GM23338 (cell line): ENCODE measurements at regions not wholly inside any gene's neighbourhood (a gene's known extent, or its start where the extent isn't known, plus 50 kb on each side); places are given as distances from the start of the nearest gene placed in this dataset.

Source experiments
- ATAC-seq: fragments of 200-7000 bp; cut with Tn5 transposase; 3 replicates; pipeline ENCODE4 v1.9.1; 2020
- DNase-seq: peaks from one replicate; pipeline ENCODE4 v3.0.0-alpha.2; 2015; ENCODE audit warnings: low spot score
- H2AFZ ChIP-seq: fragments of 200-600 bp; sonication (generic); 2 replicates; pipeline ENCODE4 v1.8.0; 2016; ENCODE audit warnings: antibody characterized with exemption, mild to moderate bottlenecking, moderate library complexity
- H3F3A ChIP-seq: fragments of 200-600 bp; sonication (generic); replicated peaks from 2 replicates; pipeline ENCODE4 v1.8.0; 2017; ENCODE audit warnings: antibody characterized with exemption, mixed run types, low read depth
- H3K27ac ChIP-seq: fragments of 200-600 bp; sonication (generic); 2 replicates; pipeline ENCODE4 v1.6.1; 2016; ENCODE audit warnings: low read depth
- H3K27me3 ChIP-seq: fragments of 200-600 bp; sonication (generic); 2 replicates; pipeline ENCODE4 v1.8.0; 2016; ENCODE audit warnings: mild to moderate bottlenecking, mixed run types, moderate library complexity; ENCODE audit not compliant: insufficient read depth
- H3K36me3 ChIP-seq: fragments of 200-600 bp; sonication (generic); 2 replicates; pipeline ENCODE4 v1.8.0; 2016; ENCODE audit warnings: mild to moderate bottlenecking; ENCODE audit not compliant: insufficient read depth
- H3K4me1 ChIP-seq: fragments of 200-600 bp; sonication (generic); 2 replicates; pipeline ENCODE4 v1.8.0; 2016; ENCODE audit warnings: mild to moderate bottlenecking, moderate library complexity; ENCODE audit not compliant: insufficient read depth
- H3K4me2 ChIP-seq: fragments of 200-600 bp; sonication (generic); 2 replicates; pipeline ENCODE4 v1.7.1; 2017; ENCODE audit warnings: mixed run types
- H3K4me3 ChIP-seq: fragments of 200-600 bp; sonication (generic); 2 replicates; pipeline ENCODE4 v1.6.1; 2016; ENCODE audit warnings: mixed run types
- H3K79me2 ChIP-seq: fragments of 200-600 bp; sonication (generic); replicated peaks from 2 replicates; pipeline ENCODE4 v1.8.0; 2017; ENCODE audit warnings: mild to moderate bottlenecking; ENCODE audit not compliant: insufficient read depth
- H3K9me2 ChIP-seq: fragments of 200-600 bp; sonication (generic); 2 replicates; pipeline ENCODE4 v1.8.0; 2017; ENCODE audit not compliant: insufficient read depth
- H4K20me1 ChIP-seq: fragments of 200-600 bp; sonication (generic); replicated peaks from 2 replicates; pipeline ENCODE4 v1.8.0; 2017; ENCODE audit warnings: mild to moderate bottlenecking; ENCODE audit not compliant: insufficient read depth
- H3K27ac Mint-ChIP-seq: 2 replicates; pipeline ENCODE4 v1.8.0; 2020; ENCODE audit warnings: inconsistent platforms, mild to moderate bottlenecking, moderate library complexity, mixed read lengths
- H3K27me3 Mint-ChIP-seq: 3 replicates; pipeline ENCODE4 v1.8.0; 2022; ENCODE audit warnings: low read depth, mild to moderate bottlenecking, moderate library complexity, mixed read lengths, inconsistent platforms; ENCODE audit not compliant: insufficient read depth, poor library complexity
- H3K36me3 Mint-ChIP-seq: 3 replicates; pipeline ENCODE4 v1.8.0; 2021; ENCODE audit warnings: low read depth, mild to moderate bottlenecking, inconsistent platforms, moderate library complexity, mixed read lengths
- H3K4me1 Mint-ChIP-seq: 3 replicates; pipeline ENCODE4 v1.8.0; 2020; ENCODE audit warnings: mild to moderate bottlenecking, inconsistent platforms, mixed read lengths
- H3K4me3 Mint-ChIP-seq: 3 replicates; pipeline ENCODE4 v1.8.0; 2021; ENCODE audit warnings: moderate library complexity, mild to moderate bottlenecking, inconsistent platforms, mixed read lengths
- H3K9me3 Mint-ChIP-seq: 3 replicates; pipeline ENCODE4 v1.8.0; 2020; ENCODE audit warnings: moderate library complexity, mild to moderate bottlenecking, inconsistent platforms, mixed read lengths
- CREB1 ChIP-seq: fragments of 250-450 bp; sonication (Bioruptor Pico); IDR thresholded peaks from 2 replicates; pipeline ENCODE4 v1.5.0; 2020; ENCODE audit warnings: low read depth, mild to moderate bottlenecking, moderate library complexity
- CTCF ChIP-seq, 2 experiments: fragments of 200-600 bp in 1 of 2; sonication (generic) in 1 of 2; conservative IDR thresholded peaks; 2 replicates each; pipeline versions ENCODE4 v1.5.1 to v1.6.1; 2016 to 2017; ENCODE audit warnings: antibody characterized with exemption in 2 of 2, low read depth in 2 of 2, mild to moderate bottlenecking in 2 of 2, moderate library complexity in 1 of 2
- EZH2 ChIP-seq: fragments of 200-600 bp; sonication (generic); IDR thresholded peaks from one replicate; pipeline ENCODE4 v1.8.0; 2017; ENCODE audit warnings: antibody characterized with exemption, mild to moderate bottlenecking, low read depth; ENCODE audit not compliant: unreplicated experiment
- EZH2phosphoT487 ChIP-seq: fragments of 200-600 bp; sonication (generic); IDR thresholded peaks from one replicate; pipeline ENCODE4 v1.8.1; 2018; ENCODE audit warnings: antibody characterized with exemption; ENCODE audit not compliant: unreplicated experiment
- NANOG ChIP-seq: IDR thresholded peaks from 2 replicates; pipeline ENCODE4 v1.6.1; 2016; ENCODE audit warnings: antibody characterized with exemption, borderline replicate concordance
- POLR2AphosphoS5 ChIP-seq: IDR thresholded peaks from 2 replicates; pipeline ENCODE4 v1.6.1; 2016; ENCODE audit warnings: antibody characterized with exemption, low read depth
- REST ChIP-seq: IDR thresholded peaks from one replicate; pipeline ENCODE4 v1.6.1; 2018; ENCODE audit warnings: antibody characterized with exemption; ENCODE audit not compliant: unreplicated experiment
- STAT1 ChIP-seq: IDR thresholded peaks from one replicate; pipeline ENCODE4 v1.6.1; 2016; ENCODE audit warnings: antibody characterized with exemption; ENCODE audit not compliant: unreplicated experiment
- ZNF331 ChIP-seq: fragments of 250-450 bp; sonication (Bioruptor Pico); IDR thresholded peaks from 2 replicates; pipeline ENCODE4 v1.5.0; 2020; ENCODE audit warnings: low read depth, mild to moderate bottlenecking, moderate library complexity
- ZNF462 ChIP-seq: fragments of 250-450 bp; sonication (Bioruptor Pico); IDR thresholded peaks from 2 replicates; pipeline ENCODE4 v1.5.0; 2020; ENCODE audit warnings: mild to moderate bottlenecking, moderate library complexity

GRCh38 chr1:4002061-4002521, 102.0 kb upstream of the C1orf174 start:
- Histone ChIP-seq H3K79me2 (no peaks in the 10 kb centered on the region), H3F3A (no peaks in the 10 kb centered on the region), H3K27me3 (no peaks in the 10 kb centered on the region), H3K9me2 (no peaks in the 10 kb centered on the region), H3K4me3 (no peak overlapping the region), H3K36me3 (no peaks in the 10 kb centered on the region), H3K4me1 (no peaks in the 10 kb centered on the region), H3K4me2 (no peak overlapping the region), H2AFZ (no peak overlapping the region), H4K20me1 (no peaks in the 10 kb centered on the region), H3K27ac (no peak overlapping the region)
- no peaks in the 10 kb centered on the region for H3K4me1 Mint-ChIP-seq
- H3K36me3 Mint-ChIP-seq, result peaks cover 14% of the 10 kb centered on the region; the same call in 1 of the 3 replicates
- H3K27ac Mint-ChIP-seq, result no peak overlapping the region
- H3K9me3 Mint-ChIP-seq, result peaks cover 90% of the 10 kb centered on the region
- H3K27me3 Mint-ChIP-seq, result peaks cover 8% of the 10 kb centered on the region
- DNase-seq (no peak), ATAC-seq (no peak)
- no peak overlapping the region for H3K4me3 Mint-ChIP-seq
- TF ChIP-seq EZH2, result no peak
- no peak for TF ChIP-seq NANOG
- no peak for TF ChIP-seq ZNF331 (CRISPR knock-in tag)
- no peak for TF ChIP-seq CREB1
- no peak for TF ChIP-seq ZNF462 (CRISPR knock-in tag)
- no peak for TF ChIP-seq STAT1
- TF ChIP-seq POLR2AphosphoS5, result no peak

- no peak overlapping the region for H3K4me2 ChIP-seq
- no peak overlapping the region for H3K27ac ChIP-seq
- ATAC-seq (no peak), DNase-seq (no peak)
- H4K20me1 ChIP-seq, result no peaks in the 10 kb centered on the region
- Mint-ChIP-seq H3K4me3 (no peak overlapping the region), H3K9me3 (peaks cover 90% of the 10 kb centered on the region), H3K27me3 (peaks cover 10% of the 10 kb centered on the region), H3K27ac (no peak overlapping the region), H3K4me1 (no peaks in the 10 kb centered on the region), H3K36me3 (peaks cover 14% of the 10 kb centered on the region; the same call in 2 of the 3 replicates)
- H3K4me1 ChIP-seq, result no peaks in the 10 kb centered on the region
- no peaks in the 10 kb centered on the region for H3F3A ChIP-seq
- no peaks in the 10 kb centered on the region for H3K79me2 ChIP-seq
- no peaks in the 10 kb centered on the region for H3K36me3 ChIP-seq
- no peak overlapping the region for H2AFZ ChIP-seq
- no peaks in the 10 kb centered on the region for H3K9me2 ChIP-seq
- no peaks in the 10 kb centered on the region for H3K27me3 ChIP-seq
- H3K4me3 ChIP-seq, result no peak overlapping the region
- TF ChIP-seq EZH2phosphoT487 (no peak), REST (no peak), STAT1 (no peak), ZNF331 (CRISPR knock-in tag) (no peak), CTCF (conservative IDR thresholded peaks at IDR 0.05; ENCODE audit: low read depth in 2 of 2) (no peak)
Measured at GRCh38 chr1:4002741-4003140, 102.7 kb upstream of the C1orf174 start.
